Peyer's patch (tissue), 4 donors: ENCODE measurements at regions not wholly inside any gene's neighbourhood (a gene's known extent, or its start where the extent isn't known, plus 50 kb on each side); places are given as distances from the start of the nearest gene placed in this dataset.

Experiments
- DNase-seq, 3 donors: peaks; one replicate each; pipeline ENCODE4 v3.0.0-alpha.2; 2017 to 2019
- H3K27ac ChIP-seq, 4 donors: fragments of 200-600 bp; sonication (generic); one replicate each; pipeline ENCODE4 v1.5.1; 2016 to 2019
- H3K27me3 ChIP-seq, 2 donors: fragments of 200-600 bp; sonication (generic); one replicate each; pipeline ENCODE4 v1.5.1; 2019
- H3K36me3 ChIP-seq, 3 donors: fragments of 200-600 bp; sonication (generic); one replicate each; pipeline ENCODE4 v1.5.1; 2016 to 2019
- H3K4me1 ChIP-seq, 4 donors: fragments of 200-600 bp; sonication (generic); one replicate each; pipeline ENCODE4 v1.5.1; 2016 to 2019
- H3K4me3 ChIP-seq, 4 donors: fragments of 200-600 bp; sonication (generic); 1 replicate in 3 of 4; 2 replicates in 1 of 4; pipeline ENCODE4 v1.5.1; 2016 to 2019; ENCODE audit warnings: mild to moderate bottlenecking in 1 of 4
- H3K9me3 ChIP-seq, 4 donors: fragments of 200-600 bp; sonication (generic); one replicate each; pipeline ENCODE4 v1.5.1; 2016 to 2019; ENCODE audit warnings: mild to moderate bottlenecking in 1 of 4
- CTCF ChIP-seq, 6 experiments: fragments of 450-650 bp in 4 of 6; fragments of 200-600 bp in 2 of 6; sonication (generic) in 1 of 6; IDR thresholded peaks; one replicate each; pipeline ENCODE4 v1.5.1; 2017 to 2019; ENCODE audit warnings: antibody characterized with exemption in 6 of 6, mild to moderate bottlenecking in 3 of 6, moderate library complexity in 1 of 6
- POLR2A ChIP-seq, 2 donors: fragments of 450-650 bp; IDR thresholded peaks; one replicate each; pipeline ENCODE4 v1.5.1; 2017; ENCODE audit warnings: antibody characterized with exemption in 2 of 2, mild to moderate bottlenecking in 2 of 2, moderate library complexity in 2 of 2

- Histone ChIP-seq H3K4me1 (no peaks in the 10 kb centered on the region), H3K9me3 (no peaks in the 10 kb centered on the region), H3K36me3 (no peaks in the 10 kb centered on the region), H3K4me3 (no peak overlapping the region), H3K27me3 (no peaks in the 10 kb centered on the region), H3K27ac (no peak overlapping the region)
- no peak for DNase-seq
- TF ChIP-seq CTCF (IDR thresholded peaks at IDR 0.05) (no peak), POLR2A (IDR thresholded peaks at IDR 0.05) (no peak)
These were observed 332.9 kb upstream of the ARRDC4 start for GRCh38 chr15:97627634-97628033.

- Histone ChIP-seq H3K9me3 (no peaks in the 10 kb centered on the region), H3K27ac (no peak overlapping the region), H3K4me3 (no peak overlapping the region), H3K4me1 (no peaks in the 10 kb centered on the region), H3K36me3 (no peaks in the 10 kb centered on the region), H3K27me3 (no peaks in the 10 kb centered on the region)
- no peak for DNase-seq
- no peak for TF ChIP-seq CTCF (IDR thresholded peaks at IDR 0.05)
These were observed 314.7 kb upstream of the ARRDC4 start for GRCh38 chr15:97645758-97646157.

- H3K4me3 ChIP-seq = no peak overlapping the region
These were observed 311.8 kb upstream of the ARRDC4 start for GRCh38 chr15:97648728-97649127.

GRCh38 chr15:97652041-97652440 lies 308.5 kb upstream of the ARRDC4 start:
- no peaks in the 10 kb centered on the region for H3K9me3 ChIP-seq
- H3K4me3 ChIP-seq = no peak overlapping the region
- no peak for DNase-seq
- TF ChIP-seq POLR2A (IDR thresholded peaks at IDR 0.05) (no peak), CTCF (IDR thresholded peaks at IDR 0.05) (no peak)
- no peak overlapping the region for H3K27ac ChIP-seq
- peaks cover 0 to 8% (median 0%) of the 10 kb centered on the region in 4 donors for H3K4me1 ChIP-seq
- no peaks in the 10 kb centered on the region for H3K27me3 ChIP-seq
- H3K36me3 ChIP-seq = no peaks in the 10 kb centered on the region

More at GRCh38 chr15:97648728-97649127, 311.8 kb upstream of the ARRDC4 start:
- TF ChIP-seq CTCF (IDR thresholded peaks at IDR 0.05) (no peak), POLR2A (IDR thresholded peaks at IDR 0.05) (no peak)
- no peaks in the 10 kb centered on the region for H3K27me3 ChIP-seq
- H3K9me3 ChIP-seq = no peaks in the 10 kb centered on the region
- H3K36me3 ChIP-seq = no peaks in the 10 kb centered on the region
- H3K4me1 ChIP-seq = peaks cover 0 to 8% (median 0%) of the 10 kb centered on the region in 4 donors
- DNase-seq = no peak
- no peak overlapping the region for H3K27ac ChIP-seq

- H3K4me3 ChIP-seq = peak overlapping the region in 3 of 4 donors; percentile 7 to 49 (median 48)
- TF ChIP-seq CTCF (IDR thresholded peaks at IDR 0.05) (no peak), POLR2A (IDR thresholded peaks at IDR 0.05) (no peak)
- DNase-seq = peak in 2 of 3 donors; percentile 50 to 65
- no peaks in the 10 kb centered on the region for H3K27me3 ChIP-seq
- no peaks in the 10 kb centered on the region for H3K36me3 ChIP-seq
- no peak overlapping the region for H3K27ac ChIP-seq
- no peaks in the 10 kb centered on the region for H3K9me3 ChIP-seq
- peaks cover 0 to 8% (median 0%) of the 10 kb centered on the region in 4 donors for H3K4me1 ChIP-seq
These were observed 307.8 kb upstream of the ARRDC4 start for GRCh38 chr15:97652700-97653167.

GRCh38 chr15:97653896-97654295 lies 306.6 kb upstream of the ARRDC4 start:
- Histone ChIP-seq H3K4me1 (peaks cover 0 to 8% (median 0%) of the 10 kb centered on the region in 4 donors), H3K36me3 (no peaks in the 10 kb centered on the region), H3K27me3 (no peaks in the 10 kb centered on the region), H3K4me3 (no peak overlapping the region), H3K9me3 (no peaks in the 10 kb centered on the region), H3K27ac (no peak overlapping the region)
- DNase-seq = no peak
- TF ChIP-seq POLR2A (IDR thresholded peaks at IDR 0.05) = no peak
- TF ChIP-seq CTCF (IDR thresholded peaks at IDR 0.05) = no peak
